Dermis microvascular lymphatic vessel endothelial cell (primary cell): ENCODE measurements at regions not wholly inside any gene's neighbourhood (a gene's known extent, or its start where the extent isn't known, plus 50 kb on each side); places are given as distances from the start of the nearest gene placed in this dataset.
A peak's percentile ranks its signal among the peaks of the same experiment; 100 is the strongest.
"Not testable (repeated sequence)": the region's sequence is repeated elsewhere in the genome, so short reads cannot be mapped to it uniquely, and the experiment has no call there.

Experiments used
- DNase-seq, 2 donors: peaks; one replicate each; pipeline versions ENCODE4 v3.0.0 to v3.0.0-alpha.2; 2010; ENCODE audit warnings: low read depth in 2 of 2

- no peak for DNase-seq
Observed at GRCh38 chr6:150735341-150735851, 130.1 kb upstream of the MTHFD1L start.

- no peak for DNase-seq
Observed at GRCh38 chr6:150738092-150738629, 127.3 kb upstream of the MTHFD1L start.

- DNase-seq, result no peak
Observed at GRCh38 chr6:150739711-150740349, 125.7 kb upstream of the MTHFD1L start.

GRCh38 chr6:150740453-150740852 is 125.0 kb upstream of the MTHFD1L start:
- DNase-seq, result no peak

- DNase-seq, result peak; percentile 28 to 49
Observed at GRCh38 chr6:150741633-150742200, 123.8 kb upstream of the MTHFD1L start.

GRCh38 chr6:150744522-150745260 is 120.8 kb upstream of the MTHFD1L start:
- no peak for DNase-seq

GRCh38 chr6:150745896-150746295 is 119.6 kb upstream of the MTHFD1L start:
- peak; percentile 21 to 23 for DNase-seq

- DNase-seq, result no peak
Observed at GRCh38 chr6:150747155-150747554, 118.3 kb upstream of the MTHFD1L start.

GRCh38 chr6:150749091-150749670 is 116.3 kb upstream of the MTHFD1L start:
- no peak for DNase-seq

GRCh38 chr6:150751296-150751695 is 114.2 kb upstream of the MTHFD1L start:
- no peak for DNase-seq

- no peak for DNase-seq
Observed at GRCh38 chr6:150752409-150752808, 113.1 kb upstream of the MTHFD1L start.

GRCh38 chr6:150753371-150754064 is 112.0 kb upstream of the MTHFD1L start:
- DNase-seq, result no peak

- DNase-seq, result no peak
Observed at GRCh38 chr6:150755042-150755441, 110.5 kb upstream of the MTHFD1L start.

GRCh38 chr6:150755524-150755923 is 110.0 kb upstream of the MTHFD1L start:
- DNase-seq, result no peak

- peak; percentile 60 to 83 for DNase-seq
Observed at GRCh38 chr6:150756173-150756572, 109.3 kb upstream of the MTHFD1L start.

GRCh38 chr6:150757807-150758206 is 107.7 kb upstream of the MTHFD1L start:
- DNase-seq, result not testable (repeated sequence)

- DNase-seq, result no peak
Observed at GRCh38 chr6:150759483-150759882, 106.0 kb upstream of the MTHFD1L start.

- DNase-seq, result no peak
Observed at GRCh38 chr6:150761771-150762170, 103.7 kb upstream of the MTHFD1L start.

GRCh38 chr6:150764334-150765066 is 101.0 kb upstream of the MTHFD1L start:
- DNase-seq, result no peak

- DNase-seq, result no peak
Observed at GRCh38 chr6:150765067-150765764, 100.3 kb upstream of the MTHFD1L start.
